HG02981 (cell line): ENCODE measurements at regions not wholly inside any gene's neighbourhood (a gene's known extent, or its start where the extent isn't known, plus 50 kb on each side); places are given as distances from the start of the nearest gene placed in this dataset.

Source experiments
- ATAC-seq: cut with Tn5 transposase; IDR thresholded peaks from one replicate; pipeline ENCODE4 v1.9.1; 2021; ENCODE audit warnings: mild to moderate bottlenecking, moderate library complexity; ENCODE audit not compliant: unreplicated experiment

- ATAC-seq, result no peak
Measured at GRCh38 chr3:187822402-187822801, 77.1 kb upstream of the BCL6 start.

DNA sequence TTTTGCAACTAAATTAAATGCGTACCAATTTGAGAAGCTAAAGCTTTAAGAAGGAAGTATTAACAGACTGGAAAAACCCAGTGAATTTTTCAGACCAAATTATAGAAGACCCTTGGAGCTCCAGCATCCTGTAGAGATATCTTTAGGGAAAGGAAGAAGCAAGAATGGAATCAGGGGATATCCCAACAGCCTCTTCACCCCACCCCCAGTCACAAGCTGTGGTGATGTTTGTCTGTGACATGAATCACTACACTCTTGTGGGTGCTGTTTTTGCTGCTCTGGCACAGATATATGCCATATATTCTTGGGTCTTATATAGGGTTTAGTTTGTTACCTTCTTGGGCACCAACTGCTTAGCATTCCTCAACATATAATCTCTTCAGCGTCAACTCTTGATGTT lies 78.5 kb upstream of the BCL6 start:
- no peak for ATAC-seq

DNA sequence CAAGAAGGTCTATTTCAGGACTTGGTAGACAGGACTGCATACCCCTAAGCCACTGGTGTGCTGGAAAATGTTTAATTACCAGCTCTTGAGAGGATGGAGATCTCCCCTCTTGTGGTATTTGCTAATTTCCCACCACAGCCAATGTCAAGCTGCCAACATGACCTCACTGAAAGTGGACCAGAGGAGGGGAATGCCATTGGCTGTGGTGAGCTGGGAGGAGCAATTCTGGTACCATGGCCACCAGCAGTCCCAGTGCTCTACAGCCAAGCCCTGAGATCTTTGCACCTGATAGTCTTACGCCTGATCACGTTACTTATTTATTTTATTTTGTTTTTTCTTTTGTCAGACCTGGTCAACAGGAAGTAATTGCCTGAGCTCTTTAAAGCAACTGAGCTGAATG lies 82.5 kb upstream of the BCL6 start:
- no peak for ATAC-seq

DNA sequence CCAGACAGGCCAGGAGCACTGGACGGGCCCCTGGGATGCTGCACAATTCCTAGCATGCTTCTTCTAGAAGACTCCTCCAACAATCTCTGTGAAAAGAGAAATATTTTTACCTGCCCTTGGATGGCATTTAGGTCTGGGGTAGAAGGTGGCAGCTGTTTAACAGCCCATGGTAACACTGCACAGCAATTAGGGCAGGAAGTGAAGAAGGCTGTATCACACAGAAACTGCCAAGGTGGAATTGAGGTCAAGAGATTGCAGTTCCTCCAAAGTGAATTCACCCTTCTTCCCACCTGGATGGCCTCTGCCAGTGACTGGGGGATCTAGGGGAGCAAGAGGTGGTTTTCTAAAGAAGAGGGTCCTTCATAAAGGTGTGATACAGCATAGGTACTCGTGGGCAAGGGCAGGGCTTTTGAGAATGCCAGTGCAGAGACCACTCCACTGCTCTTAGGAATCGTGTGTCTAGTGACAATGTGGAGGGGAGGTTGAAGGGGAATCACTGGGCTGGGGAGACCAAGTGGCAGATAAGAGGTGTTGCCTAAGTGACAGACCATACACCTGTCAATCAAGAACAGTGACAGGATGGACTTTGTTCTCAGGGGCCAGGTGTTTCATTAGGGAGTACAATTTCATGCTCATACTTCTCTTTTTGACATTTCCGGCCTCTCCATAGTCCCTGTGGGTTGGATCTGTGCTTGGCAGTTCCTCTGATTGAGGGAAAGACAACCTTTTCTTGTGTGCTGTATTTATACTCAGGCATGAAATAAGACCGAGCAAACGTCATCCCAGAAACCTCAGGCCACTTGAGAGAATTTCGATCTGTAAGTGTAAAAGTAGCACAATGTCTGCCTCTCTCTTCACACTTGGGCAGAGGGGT lies 83.5 kb upstream of the BCL6 start:
- peak; percentile 73 for ATAC-seq

GRCh38 chr3:187830181-187830580 lies 84.9 kb upstream of the BCL6 start:
- ATAC-seq, result no peak

GRCh38 chr3:187831125-187832051 lies 86.1 kb upstream of the BCL6 start:
- no peak for ATAC-seq

GRCh38 chr3:187832202-187832601 lies 86.9 kb upstream of the BCL6 start:
- no peak for ATAC-seq

DNA sequence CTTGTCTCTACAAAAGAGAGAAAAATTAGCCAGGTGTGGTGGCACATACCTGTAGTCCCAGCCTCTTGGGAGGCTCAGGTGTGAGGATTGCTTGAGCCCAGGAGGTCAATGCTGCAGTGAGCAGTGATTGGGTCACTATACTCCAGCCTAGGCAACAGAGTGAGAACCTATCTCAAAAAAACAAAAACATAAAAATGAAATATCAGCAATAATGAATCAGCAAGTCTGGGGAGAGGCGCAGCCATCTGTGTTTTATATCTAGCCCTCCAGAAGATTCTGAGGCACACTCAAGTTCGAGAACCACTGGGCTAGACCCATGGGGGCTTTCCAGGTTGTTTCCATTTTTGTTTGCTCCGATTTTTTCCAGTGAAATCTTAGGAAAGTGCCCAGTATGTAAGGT lies 88.1 kb upstream of the BCL6 start:
- no peak for ATAC-seq

DNA sequence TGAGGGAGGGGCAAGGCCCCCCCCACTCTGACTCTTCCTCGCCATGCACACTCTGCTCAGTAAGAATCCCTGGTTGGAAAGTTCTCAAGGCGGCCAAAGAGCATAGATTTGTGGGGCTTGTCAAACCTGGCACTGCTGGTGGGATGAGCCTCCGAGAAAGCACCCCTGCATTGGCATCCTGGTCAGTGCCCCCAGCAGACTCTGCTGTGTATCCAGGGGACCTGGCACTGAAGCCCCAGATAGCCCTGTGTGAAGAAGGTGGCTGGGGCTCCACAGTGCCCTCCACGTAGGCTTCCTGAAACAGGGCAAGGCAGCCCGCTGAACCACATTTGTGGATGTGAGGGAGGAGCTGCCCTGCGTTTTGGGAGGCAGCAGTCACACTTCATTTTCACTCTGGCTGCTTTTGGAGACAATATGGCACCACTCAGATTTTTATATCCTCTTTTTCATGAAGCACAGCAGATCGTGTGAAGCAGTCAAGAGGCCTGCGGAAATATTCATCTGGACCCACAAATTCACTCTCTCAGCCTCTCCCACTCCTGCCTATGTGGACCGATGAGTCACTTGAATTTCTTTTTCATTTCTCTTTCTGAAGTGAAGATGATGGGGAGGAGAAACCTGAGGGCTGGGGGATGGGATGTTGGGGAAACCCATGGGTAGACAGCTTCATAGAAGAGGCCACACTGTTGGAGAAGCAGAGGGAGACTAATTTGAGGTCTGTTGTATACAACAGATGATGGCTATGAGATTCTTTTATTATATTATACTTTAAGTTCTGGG lies 88.7 kb upstream of the BCL6 start:
- ATAC-seq, result no peak

DNA sequence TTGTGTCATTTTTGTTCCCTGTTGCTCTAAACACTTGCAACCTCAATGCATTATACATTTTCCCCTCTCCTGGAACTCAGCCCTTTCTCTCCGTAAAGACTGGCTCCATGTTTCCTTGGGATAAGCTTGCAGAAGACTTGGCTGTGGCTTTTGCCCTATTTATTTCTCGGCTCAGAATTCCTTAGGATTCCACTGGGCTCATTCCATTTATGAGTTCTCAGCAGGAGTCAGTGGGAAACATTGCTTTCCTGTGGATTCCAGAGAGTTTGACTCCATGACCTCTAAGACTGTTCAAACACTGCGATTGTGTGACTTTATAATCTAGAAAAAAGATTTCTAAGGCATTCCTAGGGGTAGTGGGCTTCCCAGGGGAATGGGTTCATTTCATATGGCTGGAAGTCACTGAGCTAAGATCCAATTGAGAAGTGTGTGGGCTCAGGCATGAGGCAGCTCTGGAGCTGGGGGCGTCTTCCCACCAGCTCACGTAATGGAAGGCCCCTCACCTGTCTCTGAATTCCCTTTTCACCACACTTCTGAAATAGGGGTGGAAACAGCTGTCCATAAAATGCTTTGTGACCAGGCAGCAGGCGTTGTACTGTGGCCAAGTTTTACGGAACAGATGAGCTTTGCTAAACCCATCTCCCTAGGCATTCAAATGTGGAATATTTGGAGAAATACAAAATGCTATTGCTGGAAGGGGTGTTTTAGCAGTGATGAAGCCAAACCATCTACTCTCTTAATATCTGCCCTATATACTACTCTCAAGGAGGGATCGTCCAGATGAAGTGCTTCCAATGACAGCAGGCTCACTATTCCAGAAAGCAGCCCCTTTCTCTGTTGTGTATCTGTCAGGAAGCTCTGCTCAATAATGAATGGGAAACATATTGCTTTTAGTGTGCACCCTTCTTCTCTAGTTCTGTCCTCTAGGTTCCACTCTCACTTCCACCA lies 91.8 kb upstream of the BCL6 start:
- ATAC-seq, result no peak

GRCh38 chr3:187838016-187838540 lies 92.8 kb upstream of the BCL6 start:
- no peak for ATAC-seq

DNA sequence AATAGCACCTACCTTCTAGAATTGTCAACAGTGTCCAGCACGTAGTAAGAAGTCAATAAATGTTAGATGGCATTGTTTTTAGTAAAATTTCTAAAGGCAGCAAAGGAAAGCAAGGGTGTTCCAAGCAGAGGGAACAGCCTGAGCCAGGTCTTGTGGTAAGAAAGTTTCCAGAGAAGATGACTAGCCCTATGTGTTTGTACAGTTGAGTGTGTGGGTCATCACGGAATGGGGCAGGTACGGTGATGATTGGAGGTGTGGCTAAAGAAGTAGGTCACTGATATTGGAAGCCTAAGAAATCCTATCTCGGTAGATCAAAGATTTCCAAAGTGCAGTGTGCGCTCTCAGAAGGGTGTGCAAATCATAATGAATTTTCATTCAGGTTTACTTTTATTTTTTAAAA lies 94.2 kb upstream of the BCL6 start:
- ATAC-seq, result no peak

- no peak for ATAC-seq
Measured at GRCh38 chr3:187840856-187841255, 95.6 kb upstream of the BCL6 start.

DNA sequence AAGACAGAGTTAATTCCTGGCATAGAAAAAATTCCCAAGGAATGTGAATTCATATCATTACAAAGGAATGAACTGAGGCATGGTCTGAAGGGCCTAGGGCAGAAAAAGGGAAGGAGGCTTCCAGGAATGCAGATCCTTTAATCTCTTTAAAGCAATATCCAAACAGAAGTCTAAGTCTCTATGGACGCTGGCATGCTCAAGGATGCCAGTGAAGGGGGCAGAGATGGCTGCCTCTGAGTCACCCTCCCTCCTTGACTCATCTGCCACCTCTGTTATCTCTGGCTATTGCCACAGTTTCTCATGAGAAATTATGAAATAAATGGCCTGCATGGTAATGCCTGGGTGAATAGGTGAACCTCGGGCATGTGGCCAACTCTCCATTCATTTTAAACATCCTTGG lies 96.3 kb upstream of the BCL6 start:
- no peak for ATAC-seq

DNA sequence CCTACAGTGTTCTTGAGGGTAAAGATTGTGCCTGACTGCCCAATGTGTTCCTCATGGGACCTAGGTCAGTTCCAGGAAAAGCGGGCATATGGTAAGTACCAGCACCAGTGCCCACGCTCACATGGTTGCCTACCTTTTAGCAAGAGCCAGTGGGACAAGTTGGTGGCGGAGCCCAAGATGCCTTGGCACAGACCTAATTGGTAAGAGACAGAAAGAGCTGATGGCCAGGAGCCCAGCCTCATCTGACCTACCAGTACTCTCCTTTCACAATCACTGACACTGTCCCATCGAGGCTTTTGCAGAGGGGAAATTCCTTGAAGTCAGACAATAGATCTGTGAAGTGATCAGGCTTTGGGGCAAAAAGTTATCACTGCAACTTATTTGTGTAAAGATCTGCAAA lies 98.4 kb upstream of the BCL6 start:
- ATAC-seq, result no peak

GRCh38 chr3:187844708-187845107 lies 99.4 kb upstream of the BCL6 start:
- no peak for ATAC-seq

DNA sequence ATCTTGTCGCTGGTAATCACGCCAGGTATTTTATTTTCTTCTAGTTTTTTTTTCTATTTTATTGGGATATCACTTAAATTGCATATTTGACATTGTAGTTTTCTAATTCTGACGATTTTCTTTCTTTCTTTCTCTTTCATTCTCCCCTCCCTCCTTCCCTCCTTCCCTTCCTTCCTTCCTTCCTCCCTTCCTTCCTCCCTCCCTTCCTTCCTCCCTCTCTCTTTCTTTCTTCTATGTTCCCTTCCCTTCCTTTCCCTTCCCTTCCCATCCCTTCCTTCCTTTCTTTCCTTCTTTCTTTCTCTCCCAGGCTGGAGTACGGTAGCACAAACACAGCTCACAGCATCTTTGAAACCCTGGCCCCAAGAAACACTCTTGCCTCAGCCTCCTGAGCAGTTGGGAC lies 100.6 kb upstream of the BCL6 start:
- ATAC-seq, result no peak

GRCh38 chr3:187848401-187848800 lies 103.1 kb upstream of the BCL6 start:
- no peak for ATAC-seq

- no peak for ATAC-seq
Measured at GRCh38 chr3:187849016-187849654, 103.9 kb upstream of the BCL6 start.
